ENCODE measurements at regions not wholly inside any gene's neighbourhood (a gene's known extent, or its start where the extent isn't known, plus 50 kb on each side); places are given as distances from the start of the nearest gene placed in this dataset.
"Not testable (repeated sequence)": the region's sequence is repeated elsewhere in the genome, so short reads cannot be mapped to it uniquely, and the experiment has no call there.

- no peak for DNase-seq
These were observed 57.9 kb downstream of the PYDC2 start for GRCh38 chr3:191518861-191519260.

GRCh38 chr3:191521055-191521454 is 60.1 kb downstream of the PYDC2 start:
- no peak for DNase-seq

GRCh38 chr3:191523148-191523547 is 62.2 kb downstream of the PYDC2 start:
- peak; percentile 82 for DNase-seq

- no peak for DNase-seq
These were observed 67.6 kb downstream of the PYDC2 start for GRCh38 chr3:191528589-191528988.

GRCh38 chr3:191529992-191530391 is 69.0 kb downstream of the PYDC2 start:
- no peak for DNase-seq

- no peak for DNase-seq
These were observed 70.5 kb downstream of the PYDC2 start for GRCh38 chr3:191531434-191531972.

- no peak for DNase-seq
These were observed 82.1 kb downstream of the PYDC2 start for GRCh38 chr3:191543018-191543417.

GRCh38 chr3:191543897-191544296 is 82.9 kb downstream of the PYDC2 start:
- no peak for DNase-seq

- DNase-seq, result no peak
These were observed 88.4 kb downstream of the PYDC2 start for GRCh38 chr3:191549357-191549756.

- no peak for DNase-seq
These were observed 94.1 kb downstream of the PYDC2 start for GRCh38 chr3:191555037-191555436.

- no peak for DNase-seq
These were observed 96.4 kb downstream of the PYDC2 start for GRCh38 chr3:191557322-191557721.

- peak; percentile 7 for DNase-seq
These were observed 102.8 kb downstream of the PYDC2 start for GRCh38 chr3:191563722-191564121.

- DNase-seq, result no peak
These were observed 105.5 kb downstream of the PYDC2 start for GRCh38 chr3:191566469-191566868.

GRCh38 chr3:191568206-191568605 is 107.2 kb downstream of the PYDC2 start:
- no peak for DNase-seq

GRCh38 chr3:191592105-191592504 is 131.1 kb downstream of the PYDC2 start:
- no peak for DNase-seq

GRCh38 chr3:191593486-191593885 is 132.5 kb downstream of the PYDC2 start:
- DNase-seq, result no peak

- DNase-seq, result not testable (repeated sequence)
These were observed 154.5 kb downstream of the PYDC2 start for GRCh38 chr3:191615511-191615910.

- DNase-seq, result no peak
These were observed 163.3 kb downstream of the PYDC2 start for GRCh38 chr3:191624299-191624698.

- DNase-seq, result peak; percentile 5
These were observed 166.1 kb downstream of the PYDC2 start for GRCh38 chr3:191627064-191627463.

GRCh38 chr3:191628571-191628970 is 167.6 kb downstream of the PYDC2 start:
- no peak for DNase-seq

- no peak for DNase-seq
These were observed 170.5 kb downstream of the PYDC2 start for GRCh38 chr3:191631496-191631895.

GRCh38 chr3:191634902-191635301 is 173.9 kb downstream of the PYDC2 start:
- no peak for DNase-seq

GRCh38 chr3:191637611-191638010 is 176.6 kb downstream of the PYDC2 start:
- no peak for DNase-seq

- DNase-seq, result no peak
These were observed 180.8 kb downstream of the PYDC2 start for GRCh38 chr3:191641789-191642188.

- no peak for DNase-seq
These were observed 183.3 kb downstream of the PYDC2 start for GRCh38 chr3:191644291-191644690.

- DNase-seq, result no peak
These were observed 185.3 kb downstream of the PYDC2 start for GRCh38 chr3:191646242-191646641.

Measured in NCI-H510A treated with DMSO at 0.1 percent for 48 hours (cell line).